Fibroblast of lung (primary cell): ENCODE measurements at regions not wholly inside any gene's neighbourhood (a gene's known extent, or its start where the extent isn't known, plus 50 kb on each side); places are given as distances from the start of the nearest gene placed in this dataset.

ENCODE experiments used
- DNase-seq, 2 donors: peaks; one replicate each; pipeline versions ENCODE4 v3.0.0 to v3.0.0-alpha.2; 2010; ENCODE audit warnings: low read depth in 2 of 2
- H2AFZ ChIP-seq: 2 replicates; pipeline ENCODE4 v1.5.1; 2012; ENCODE audit warnings: low read length, control low read depth, inconsistent platforms
- H3K27ac ChIP-seq: 2 replicates; pipeline ENCODE4 v1.5.1; 2011; ENCODE audit warnings: low read length, control low read depth; ENCODE audit not compliant: insufficient read depth
- H3K27me3 ChIP-seq: 2 replicates; pipeline ENCODE4 v1.5.1; 2011; ENCODE audit warnings: mild to moderate bottlenecking, low read length; ENCODE audit not compliant: control insufficient read depth, insufficient read depth
- H3K36me3 ChIP-seq: 2 replicates; pipeline ENCODE4 v1.5.1; 2011; ENCODE audit warnings: low read length; ENCODE audit not compliant: control insufficient read depth, insufficient read depth
- H3K4me1 ChIP-seq: 2 replicates; pipeline ENCODE4 v1.5.1; 2011; ENCODE audit warnings: low read length; ENCODE audit not compliant: control insufficient read depth, insufficient read depth; ENCODE audit errors: extremely low read depth
- H3K4me2 ChIP-seq: 2 replicates; pipeline ENCODE4 v1.5.1; 2011; ENCODE audit warnings: low read length, control low read depth; ENCODE audit not compliant: insufficient read depth; ENCODE audit errors: extremely low read depth
- H3K4me3 ChIP-seq, 4 experiments: fragments of 200-600 bp in 1 of 4; sonication (generic) in 1 of 4; replicated peaks in 1 of 4; 2 replicates each; pipeline ENCODE4 v1.5.1; 2011 to 2016; ENCODE audit warnings: low read length in 4 of 4, low read depth in 3 of 4, mild to moderate bottlenecking in 3 of 4, control low read depth in 2 of 4, inconsistent platforms in 1 of 4, mixed read lengths in 1 of 4; ENCODE audit not compliant: insufficient read depth in 1 of 4; ENCODE audit errors: control extremely low read depth in 1 of 4
- H3K79me2 ChIP-seq: 2 replicates; pipeline ENCODE4 v1.5.1; 2012; ENCODE audit warnings: mild to moderate bottlenecking, low read length, inconsistent platforms; ENCODE audit not compliant: control insufficient read depth, insufficient read depth
- H3K9ac ChIP-seq: 2 replicates; pipeline ENCODE4 v1.5.1; 2011; ENCODE audit warnings: mild to moderate bottlenecking, low read length, control low read depth; ENCODE audit not compliant: insufficient read depth
- H3K9me3 ChIP-seq: 2 replicates; pipeline ENCODE4 v1.5.1; 2012; ENCODE audit warnings: low read depth, low read length; ENCODE audit not compliant: control insufficient read depth, insufficient read depth
- H4K20me1 ChIP-seq: 2 replicates; pipeline ENCODE4 v1.5.1; 2011; ENCODE audit warnings: low read length; ENCODE audit not compliant: control insufficient read depth, insufficient read depth; ENCODE audit errors: extremely low read depth
- EZH2 ChIP-seq: IDR thresholded peaks from 2 replicates; pipeline ENCODE4 v1.5.1; 2012; ENCODE audit warnings: low read length, control low read depth, mild to moderate bottlenecking; ENCODE audit errors: missing control alignments
- TF ChIP-seq, protein P1 (sequence below), 2 donors: IDR thresholded peaks in 1 of 2; conservative IDR thresholded peaks in 1 of 2; 1 replicate in 1 of 2; 2 replicates in 1 of 2; pipeline ENCODE4 v1.5.1; 2011 to 2012; ENCODE audit warnings: low read length in 2 of 2, control low read depth in 1 of 2, inconsistent platforms in 1 of 2, low read depth in 1 of 2, mild to moderate bottlenecking in 1 of 2

DNA sequence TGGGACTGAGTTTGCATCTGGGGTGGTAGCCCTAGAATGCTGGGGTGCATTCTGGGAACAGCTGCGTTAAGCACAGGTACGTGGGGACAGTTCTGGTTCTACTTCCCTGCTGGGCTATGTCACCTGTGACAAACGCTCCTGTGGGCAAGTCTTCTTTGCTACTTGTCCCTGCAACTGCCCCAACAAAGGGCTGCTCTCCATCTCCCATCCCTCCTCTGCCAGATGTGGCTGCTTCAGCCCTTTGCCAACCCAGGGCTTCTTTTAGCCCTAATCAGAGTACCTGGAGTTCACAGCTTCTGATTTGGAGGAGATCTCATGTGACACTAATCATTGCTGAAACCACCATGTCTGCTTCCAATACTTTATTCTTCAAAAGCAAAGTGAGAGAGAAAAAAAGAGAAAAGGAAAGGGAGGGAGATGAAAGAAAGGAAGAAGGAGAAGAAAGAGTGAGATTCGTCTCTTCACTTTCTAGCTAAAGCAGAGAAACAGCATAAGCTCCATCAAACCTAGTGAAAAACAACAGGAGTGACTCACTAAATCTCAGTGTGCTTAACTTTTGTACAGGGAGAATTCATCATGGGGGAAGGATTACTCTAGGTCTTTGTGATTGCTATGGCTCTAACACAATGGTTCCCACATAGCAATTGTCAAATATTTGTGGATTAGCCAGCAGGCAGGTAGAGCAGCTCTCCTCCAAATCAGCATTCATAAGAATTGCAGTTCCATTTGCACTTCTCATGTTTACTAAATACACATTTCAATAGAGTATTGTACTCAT, 174.8 kb downstream of the LRIG3 start:
- H2AFZ ChIP-seq: peak overlapping the region; percentile 31

DNA sequence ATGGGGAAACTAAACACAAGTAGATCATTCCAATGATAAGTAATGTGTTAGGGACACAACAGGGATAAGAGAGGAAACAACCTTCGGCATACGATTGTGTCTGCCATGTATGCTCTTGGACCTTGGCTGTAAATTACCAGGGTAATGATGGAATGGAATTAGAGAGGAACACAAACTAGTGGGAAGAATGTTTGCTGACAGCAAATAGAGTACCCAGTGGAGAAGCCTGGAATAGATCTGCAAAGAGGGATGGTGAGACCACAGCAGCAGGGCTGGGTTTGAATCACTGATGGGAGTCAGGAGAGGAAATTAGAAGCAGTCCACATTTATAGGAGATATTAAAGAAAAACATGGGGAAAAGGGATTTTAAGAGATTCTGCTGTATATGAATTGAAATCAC, 172.8 kb downstream of the LRIG3 start:
- Histone ChIP-seq H3K4me1 (peaks cover 2% of the 10 kb centered on the region), H3K36me3 (no peaks in the 10 kb centered on the region), H3K4me2 (no peak overlapping the region), H3K9me3 (no peaks in the 10 kb centered on the region), H3K4me3 (no peak overlapping the region), H3K27me3 (no peaks in the 10 kb centered on the region), H3K9ac (no peak overlapping the region), H3K79me2 (no peaks in the 10 kb centered on the region), H4K20me1 (no peaks in the 10 kb centered on the region), H3K27ac (no peak overlapping the region), H2AFZ (no peak overlapping the region)
- TF ChIP-seq, protein P1, sequence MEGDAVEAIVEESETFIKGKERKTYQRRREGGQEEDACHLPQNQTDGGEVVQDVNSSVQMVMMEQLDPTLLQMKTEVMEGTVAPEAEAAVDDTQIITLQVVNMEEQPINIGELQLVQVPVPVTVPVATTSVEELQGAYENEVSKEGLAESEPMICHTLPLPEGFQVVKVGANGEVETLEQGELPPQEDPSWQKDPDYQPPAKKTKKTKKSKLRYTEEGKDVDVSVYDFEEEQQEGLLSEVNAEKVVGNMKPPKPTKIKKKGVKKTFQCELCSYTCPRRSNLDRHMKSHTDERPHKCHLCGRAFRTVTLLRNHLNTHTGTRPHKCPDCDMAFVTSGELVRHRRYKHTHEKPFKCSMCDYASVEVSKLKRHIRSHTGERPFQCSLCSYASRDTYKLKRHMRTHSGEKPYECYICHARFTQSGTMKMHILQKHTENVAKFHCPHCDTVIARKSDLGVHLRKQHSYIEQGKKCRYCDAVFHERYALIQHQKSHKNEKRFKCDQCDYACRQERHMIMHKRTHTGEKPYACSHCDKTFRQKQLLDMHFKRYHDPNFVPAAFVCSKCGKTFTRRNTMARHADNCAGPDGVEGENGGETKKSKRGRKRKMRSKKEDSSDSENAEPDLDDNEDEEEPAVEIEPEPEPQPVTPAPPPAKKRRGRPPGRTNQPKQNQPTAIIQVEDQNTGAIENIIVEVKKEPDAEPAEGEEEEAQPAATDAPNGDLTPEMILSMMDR (conservative IDR thresholded peaks at IDR 0.05 in 1 of 2, IDR thresholded peaks at IDR 0.05 in 1 of 2; ENCODE audit: low read depth in 1 of 2, low read length in 2 of 2): no peak
- TF ChIP-seq EZH2: no peak
- no peak for DNase-seq

More for the DNA sequence above, 174.8 kb downstream of the LRIG3 start:
- no peaks in the 10 kb centered on the region for H3K27me3 ChIP-seq
- no peak for TF ChIP-seq EZH2
- TF ChIP-seq, protein P1 (conservative IDR thresholded peaks at IDR 0.05 in 1 of 2, IDR thresholded peaks at IDR 0.05 in 1 of 2; ENCODE audit: low read depth in 1 of 2, low read length in 2 of 2): no peak
- no peaks in the 10 kb centered on the region for H4K20me1 ChIP-seq
- H3K27ac ChIP-seq: no peak overlapping the region
- DNase-seq: no peak
- H3K9ac ChIP-seq: no peak overlapping the region
- no peaks in the 10 kb centered on the region for H3K79me2 ChIP-seq
- no peaks in the 10 kb centered on the region for H3K36me3 ChIP-seq
- H3K4me3 ChIP-seq: no peak overlapping the region
- no peaks in the 10 kb centered on the region for H3K9me3 ChIP-seq
- peaks cover 2% of the 10 kb centered on the region for H3K4me1 ChIP-seq
- no peak overlapping the region for H3K4me2 ChIP-seq

DNA sequence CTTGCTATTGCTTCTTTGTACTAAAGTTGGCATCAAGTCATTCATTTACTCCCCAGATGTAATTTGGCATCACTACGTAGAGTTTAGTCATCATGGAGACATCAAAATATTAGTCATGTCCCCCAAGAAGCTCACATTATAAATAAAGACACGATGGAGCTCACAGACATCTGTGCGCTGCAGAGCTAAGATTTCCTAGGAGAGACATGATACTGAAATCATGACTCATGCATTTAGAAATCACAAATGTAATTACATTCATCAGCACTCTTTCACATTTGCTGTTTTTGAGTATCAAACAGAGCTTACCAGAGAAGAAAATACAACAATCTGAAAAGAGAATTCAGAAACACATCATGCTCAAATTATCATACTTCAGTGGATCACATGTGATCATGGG, 169.8 kb downstream of the LRIG3 start:
- Histone ChIP-seq H3K27me3 (no peaks in the 10 kb centered on the region), H3K9me3 (no peaks in the 10 kb centered on the region), H3K4me2 (peak overlapping the region; percentile 42), H3K9ac (no peak overlapping the region), H3K4me3 (no peak overlapping the region), H3K27ac (no peak overlapping the region), H3K79me2 (no peaks in the 10 kb centered on the region), H2AFZ (no peak overlapping the region), H4K20me1 (no peaks in the 10 kb centered on the region), H3K36me3 (no peaks in the 10 kb centered on the region), H3K4me1 (peaks cover 2% of the 10 kb centered on the region)
- TF ChIP-seq EZH2: no peak
- TF ChIP-seq, protein P1 (conservative IDR thresholded peaks at IDR 0.05 in 1 of 2, IDR thresholded peaks at IDR 0.05 in 1 of 2; ENCODE audit: low read depth in 1 of 2, low read length in 2 of 2): no peak
- DNase-seq: peak; percentile 96 to 98
